PFSK-1 (cell line): ENCODE measurements at regions not wholly inside any gene's neighbourhood (a gene's known extent, or its start where the extent isn't known, plus 50 kb on each side); places are given as distances from the start of the nearest gene placed in this dataset.

ENCODE experiments used
- FOXP2 ChIP-seq: optimal IDR thresholded peaks from 2 replicates; pipeline ENCODE3; 2011; ENCODE audit warnings: borderline replicate concordance, control low read depth, inconsistent platforms; ENCODE audit not compliant: insufficient read depth; ENCODE audit errors: extremely low read length, extremely low read depth
- POLR2AphosphoS5 ChIP-seq: IDR thresholded peaks from 2 replicates; pipeline ENCODE4 v1.6.1; 2012; ENCODE audit warnings: low read depth, mild to moderate bottlenecking, control low read depth, low read length, moderate library complexity
- REST ChIP-seq, 2 experiments: IDR thresholded peaks; 2 replicates each; pipeline versions ENCODE4 v1.6.1 to v1.8.0; 2011 to 2012; ENCODE audit warnings: low read depth in 2 of 2, low read length in 2 of 2, control low read depth in 1 of 2, inconsistent platforms in 1 of 2, mild to moderate bottlenecking in 1 of 2, moderate library complexity in 1 of 2; ENCODE audit not compliant: insufficient read depth in 1 of 2
- SIN3A ChIP-seq: IDR thresholded peaks from 2 replicates; pipeline ENCODE4 v1.6.1; 2012; ENCODE audit warnings: mild to moderate bottlenecking, low read length, moderate library complexity, borderline replicate concordance; ENCODE audit not compliant: insufficient read depth
- TAF1 ChIP-seq: IDR thresholded peaks from 2 replicates; pipeline ENCODE4 v1.6.1; 2012; ENCODE audit warnings: low read length, control low read depth, borderline replicate concordance; ENCODE audit not compliant: insufficient read depth

GRCh38 chr2:82852787-82853186, 1606.3 kb downstream of the SUCLG1 start:
- no peak for TF ChIP-seq POLR2AphosphoS5
- no peak for TF ChIP-seq REST (IDR thresholded peaks at IDR 0.05; ENCODE audit: insufficient read depth in 1 of 2, low read depth in 2 of 2, low read length in 2 of 2)
- TF ChIP-seq SIN3A: no peak
- TF ChIP-seq FOXP2: no peak
- no peak for TF ChIP-seq TAF1

GRCh38 chr2:82848285-82848684, 1610.8 kb downstream of the SUCLG1 start:
- TF ChIP-seq SIN3A (no peak), TAF1 (no peak)

GRCh38 chr2:82839036-82839435, 1620.0 kb downstream of the SUCLG1 start:
- TF ChIP-seq TAF1 (no peak), FOXP2 (no peak), SIN3A (no peak), REST (IDR thresholded peaks at IDR 0.05; ENCODE audit: insufficient read depth in 1 of 2, low read depth in 2 of 2, low read length in 2 of 2) (no peak), POLR2AphosphoS5 (no peak)

- no peak for TF ChIP-seq SIN3A
- no peak for TF ChIP-seq REST (IDR thresholded peaks at IDR 0.05; ENCODE audit: insufficient read depth in 1 of 2, low read depth in 2 of 2, low read length in 2 of 2)
- no peak for TF ChIP-seq FOXP2
- TF ChIP-seq POLR2AphosphoS5: no peak
- no peak for TF ChIP-seq TAF1
Observed at GRCh38 chr2:82837588-82838304, 1621.3 kb downstream of the SUCLG1 start.

- TF ChIP-seq TAF1 (no peak), REST (IDR thresholded peaks at IDR 0.05; ENCODE audit: insufficient read depth in 1 of 2, low read depth in 2 of 2, low read length in 2 of 2) (no peak), SIN3A (no peak), POLR2AphosphoS5 (no peak), FOXP2 (no peak)
Observed at GRCh38 chr2:82834893-82835292, 1624.2 kb downstream of the SUCLG1 start.
